ENCODE measurements at regions not wholly inside any gene's neighbourhood (a gene's known extent, or its start where the extent isn't known, plus 50 kb on each side); places are given as distances from the start of the nearest gene placed in this dataset.

- TF ChIP-seq CHD1 (IDR thresholded peaks at IDR 0.05; ENCODE audit: low read depth, low read length) (no peak), ZBTB11 (CRISPR knock-in tag; IDR thresholded peaks at IDR 0.05) (no peak), RFX5 (IDR thresholded peaks at IDR 0.05; ENCODE audit: low read depth, low read length) (no peak), SMARCA5 (IDR thresholded peaks at IDR 0.05) (no peak), SMC3 (IDR thresholded peaks at IDR 0.05; ENCODE audit: borderline replicate concordance, low read length) (no peak), BRCA1 (IDR thresholded peaks at IDR 0.05; ENCODE audit: low read depth, low read length) (no peak), RCOR1 (conservative IDR thresholded peaks at IDR 0.05; ENCODE audit: low read depth, low read length) (no peak), DPF2 (IDR thresholded peaks at IDR 0.05) (no peak), BMI1 (IDR thresholded peaks at IDR 0.05; ENCODE audit: borderline replicate concordance) (no peak), KLF5 (IDR thresholded peaks at IDR 0.05; ENCODE audit: partially characterized antibody) (no peak), CBFB (IDR thresholded peaks at IDR 0.05; ENCODE audit: low read depth) (no peak), ZBED1 (IDR thresholded peaks at IDR 0.05; ENCODE audit: borderline replicate concordance) (no peak), FOS (IDR thresholded peaks at IDR 0.05; ENCODE audit: borderline replicate concordance, extremely low read depth, insufficient read length) (no peak), TCF3 (IDR thresholded peaks at IDR 0.05; ENCODE audit: borderline replicate concordance, insufficient read depth, low read depth, low read length) (no peak), EP300 (IDR thresholded peaks at IDR 0.05; ENCODE audit: borderline replicate concordance in 1 of 2, control insufficient read depth in 1 of 2, low read depth in 2 of 2, low read length in 2 of 2) (no peak), CHD2 (IDR thresholded peaks at IDR 0.05; ENCODE audit: borderline replicate concordance, low read depth, low read length) (no peak), PML (IDR thresholded peaks at IDR 0.05; ENCODE audit: low read length) (no peak), POU2F2 (IDR thresholded peaks at IDR 0.05; ENCODE audit: borderline replicate concordance, low read depth, low read length) (no peak), YBX1 (IDR thresholded peaks at IDR 0.05) (no peak), ZNF24 (IDR thresholded peaks at IDR 0.05) (no peak)
- H3K9ac ChIP-seq (ENCODE audit: control insufficient read depth, insufficient read depth, low read length) = no peak overlapping the region
- intact Hi-C loops (cut with micrococcal nuclease; ENCODE audit: unreplicated experiment) (no loop called here), in situ Hi-C loops (cut with MboI) (no loop called here)
- H3K9me3 ChIP-seq (replicated peaks; ENCODE audit: control insufficient read depth, insufficient read depth, low read length) = no peaks in the 10 kb centered on the region
- H2AFZ ChIP-seq (ENCODE audit: control insufficient read depth, low read depth, low read length) = no peak overlapping the region
- ChIA-PET SMC1A (ENCODE audit: uncharacterized antibody, unreplicated experiment) (no interaction called here), POLR2A (interaction anchor here (0.7 kb wide), 1 partner anchor 24 kb away, joined by 3 read pairs; no protein-coding TSS in a partner anchor), CTCF (no interaction called here), RAD21 (ENCODE audit: unreplicated experiment) (no interaction called here)
- H3K27me3 ChIP-seq (replicated peaks in 1 of 2; ENCODE audit: control insufficient read depth in 2 of 2, insufficient read depth in 2 of 2, low read length in 1 of 2) = peaks cover 3% of the 10 kb centered on the region in 2 experiments
- H3K4me3 ChIP-seq = no peak overlapping the region
- BruUV-seq (replicated peaks) = no TSS peak
- FAIRE-seq = no peak
- H4K20me1 ChIP-seq (ENCODE audit: control insufficient read depth, insufficient read depth) = no peaks in the 10 kb centered on the region
- no peak for DNase-seq (ENCODE audit: low read depth, low spot score)
- ATAC-seq = no peak
- no peak overlapping the region for H3K4me2 ChIP-seq (ENCODE audit: control insufficient read depth, insufficient read depth)
- H3K79me2 ChIP-seq (ENCODE audit: control insufficient read depth, insufficient read depth, low read length) = no peaks in the 10 kb centered on the region
- H3K4me1 ChIP-seq (ENCODE audit: control insufficient read depth, insufficient read depth, low read length) = no peaks in the 10 kb centered on the region
- H3K36me3 ChIP-seq (ENCODE audit: control insufficient read depth in 2 of 2, insufficient read depth in 2 of 2, low read length in 1 of 2) = no peaks in the 10 kb centered on the region
- 94% methylated on average over 1 of the region's 1 CpG for WGBS (ENCODE audit: insufficient coverage, insufficient replicate concordance, low lambda C conversion rate, missing lambda C conversion rate)
- no peak overlapping the region for H3K27ac ChIP-seq (ENCODE audit: control insufficient read depth, insufficient read depth)
Observed at GRCh38 chr5:174387448-174387847, 336.9 kb upstream of the MSX2 start.

Measured in GM12878 (cell line).